Iris pigment epithelial cell (primary cell): ENCODE measurements at regions not wholly inside any gene's neighbourhood (a gene's known extent, or its start where the extent isn't known, plus 50 kb on each side); places are given as distances from the start of the nearest gene placed in this dataset.

ENCODE experiments used
- DNase-seq: peaks from one replicate; pipeline ENCODE4 v3.0.0-alpha.2; 2011; ENCODE audit warnings: low read depth

DNA sequence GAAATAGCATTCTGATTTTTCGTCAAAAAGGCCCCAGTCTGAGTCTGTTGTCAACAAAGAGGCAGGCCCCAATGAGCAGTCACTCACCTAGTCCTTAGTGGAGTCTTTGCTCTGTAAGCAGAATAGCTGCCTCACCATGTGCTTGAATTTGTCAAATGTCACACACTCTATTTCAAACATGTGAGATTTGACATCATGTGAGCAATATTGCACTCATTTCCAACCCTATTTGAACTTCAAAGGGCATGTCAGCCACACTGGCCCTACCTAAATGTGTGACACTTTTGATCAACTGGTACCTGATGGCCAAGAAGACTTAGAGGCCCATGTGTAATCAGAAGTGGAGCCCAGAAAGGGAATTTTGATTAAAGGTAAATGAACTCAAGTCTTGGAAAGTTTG lies 59.4 kb upstream of the PLAC1 start:
- DNase-seq = no peak

DNA sequence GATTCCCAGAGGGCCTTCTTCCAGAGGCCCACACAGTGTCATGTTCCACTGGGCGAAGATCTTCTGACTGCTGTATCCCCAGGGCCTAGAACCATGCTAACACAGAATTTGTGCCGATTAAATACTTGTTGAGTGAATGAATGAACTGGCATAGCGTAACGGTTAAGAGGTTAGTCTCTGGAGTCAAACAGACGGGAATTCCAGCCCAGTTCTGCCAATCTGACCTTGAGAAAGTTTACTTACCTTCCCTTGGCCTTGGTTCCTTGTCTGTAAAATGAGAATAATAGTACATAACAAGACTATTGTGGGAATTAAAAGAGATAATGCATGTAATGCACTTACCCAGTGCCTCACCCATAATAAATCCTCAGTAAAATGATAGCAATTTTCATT lies 58.3 kb upstream of the PLAC1 start:
- no peak for DNase-seq

DNA sequence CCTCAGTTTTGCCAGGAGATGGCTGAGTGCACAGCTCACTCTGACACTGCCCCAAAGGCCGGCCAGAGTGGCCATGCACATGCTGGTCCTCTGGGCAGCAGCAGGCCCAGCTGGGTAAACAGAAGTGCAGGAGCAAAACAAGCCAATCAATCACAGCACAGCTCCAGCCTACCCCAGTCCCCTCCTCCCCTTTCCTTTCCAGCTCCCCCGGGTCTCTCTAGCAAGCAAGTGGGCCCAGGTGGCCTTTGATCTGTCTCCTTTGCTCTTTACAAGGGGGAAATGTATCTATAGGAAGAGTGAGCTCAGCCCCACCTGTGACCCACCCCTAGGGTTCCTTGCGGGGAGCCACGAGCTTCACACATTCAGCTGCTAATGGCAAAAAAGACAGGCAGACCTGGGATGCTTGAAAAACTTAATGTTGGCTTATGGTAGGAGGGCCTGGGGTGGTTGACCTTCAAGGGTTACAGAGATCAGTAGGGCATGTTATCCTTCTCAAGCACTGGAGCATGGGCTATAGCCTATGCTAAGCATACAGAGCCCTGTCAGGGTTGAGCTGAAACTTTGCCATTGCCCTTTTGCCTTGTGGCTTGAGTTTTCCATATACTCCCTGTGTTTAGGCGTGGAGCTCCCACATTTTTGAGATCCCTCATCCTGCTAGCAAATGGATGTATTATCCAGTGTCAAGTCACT lies 57.8 kb upstream of the PLAC1 start:
- no peak for DNase-seq

- DNase-seq = no peak
Observed at GRCh38 chrX:134714633-134715110, 56.4 kb upstream of the PLAC1 start.

- no peak for DNase-seq
Observed at GRCh38 chrX:134713618-134714107, 55.4 kb upstream of the PLAC1 start.

GRCh38 chrX:134712272-134712671 lies 54.0 kb upstream of the PLAC1 start:
- DNase-seq = no peak

DNA sequence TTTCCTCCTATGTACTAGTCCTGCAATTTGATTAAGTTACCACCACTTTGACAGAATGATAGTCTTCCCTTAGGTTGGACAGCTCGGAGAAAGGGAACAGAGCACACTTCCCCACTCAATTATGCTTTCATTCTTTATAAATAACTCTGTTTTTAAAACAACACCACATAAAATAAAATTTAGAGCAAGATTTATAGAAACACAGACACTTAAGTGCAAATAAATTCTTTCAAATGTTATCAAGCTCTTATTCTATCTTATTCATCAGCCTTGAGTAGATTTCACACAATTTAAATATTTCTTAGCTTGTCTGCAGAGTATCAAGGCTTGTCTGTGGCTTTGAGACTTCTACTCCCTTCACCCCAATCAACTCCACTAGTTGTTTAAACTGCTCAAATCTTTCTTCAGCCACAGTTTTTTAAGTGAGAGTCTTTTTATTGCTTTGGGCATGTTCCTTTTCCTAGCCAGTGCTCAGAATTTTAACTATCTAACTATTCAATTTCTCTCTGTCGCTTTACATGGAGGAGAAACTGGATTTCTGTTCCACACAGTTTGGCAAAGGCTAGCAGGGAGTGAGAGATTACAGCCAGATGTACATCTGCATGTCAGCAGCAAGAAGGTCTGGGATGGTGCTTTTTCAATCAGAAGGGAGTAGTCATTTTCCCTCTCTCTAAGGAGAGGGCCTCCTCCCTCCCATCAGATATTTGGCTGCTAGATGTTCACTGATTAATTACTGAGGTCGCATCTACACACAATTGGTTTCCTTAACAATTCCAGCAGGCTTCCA lies 53.1 kb upstream of the PLAC1 start:
- no peak for DNase-seq
